KMS-11 (cell line): ENCODE measurements at regions not wholly inside any gene's neighbourhood (a gene's known extent, or its start where the extent isn't known, plus 50 kb on each side); places are given as distances from the start of the nearest gene placed in this dataset.

Experiments
- H2AFZ ChIP-seq: fragments of 200-600 bp; sonication (generic); 2 replicates; pipeline ENCODE4 v1.6.1; 2016; ENCODE audit warnings: antibody characterized with exemption, mixed run types, low read depth
- H3K27ac ChIP-seq: fragments of 200-600 bp; sonication (generic); 2 replicates; pipeline ENCODE4 v1.6.1; 2016; ENCODE audit warnings: mild to moderate bottlenecking, mixed run types
- H3K27me3 ChIP-seq: fragments of 200-600 bp; sonication (generic); 2 replicates; pipeline ENCODE4 v1.6.1; 2017; ENCODE audit warnings: mild to moderate bottlenecking, low read depth, mixed run types, moderate library complexity; ENCODE audit not compliant: insufficient read depth
- H3K36me3 ChIP-seq: fragments of 200-600 bp; sonication (generic); 2 replicates; pipeline ENCODE4 v1.6.1; 2017; ENCODE audit warnings: mild to moderate bottlenecking, mixed run types; ENCODE audit not compliant: insufficient read depth
- H3K4me1 ChIP-seq: fragments of 200-600 bp; sonication (generic); 2 replicates; pipeline ENCODE4 v1.6.1; 2016; ENCODE audit warnings: mild to moderate bottlenecking, low read depth, mixed run types; ENCODE audit not compliant: poor library complexity, severe bottlenecking
- H3K4me2 ChIP-seq: fragments of 200-600 bp; sonication (generic); 2 replicates; pipeline ENCODE4 v1.7.0; 2016; ENCODE audit warnings: mild to moderate bottlenecking, mixed run types
- H3K4me3 ChIP-seq: fragments of 200-600 bp; sonication (generic); IDR thresholded peaks from 2 replicates; pipeline ENCODE4 v1.6.1; 2017; ENCODE audit warnings: low read depth, low read length, mixed read lengths; ENCODE audit not compliant: insufficient read depth
- H3K79me2 ChIP-seq: fragments of 200-600 bp; sonication (generic); 2 replicates; pipeline ENCODE4 v1.6.1; 2016; ENCODE audit warnings: low read depth, mixed run types; ENCODE audit not compliant: insufficient read depth
- H3K9ac ChIP-seq: fragments of 200-600 bp; sonication (generic); 2 replicates; pipeline ENCODE4 v1.6.1; 2016; ENCODE audit warnings: mild to moderate bottlenecking, mixed run types
- H4K20me1 ChIP-seq: fragments of 200-600 bp; sonication (generic); 2 replicates; pipeline ENCODE4 v1.6.1; 2016; ENCODE audit warnings: mild to moderate bottlenecking, mixed run types; ENCODE audit not compliant: insufficient read depth
- CTCF ChIP-seq: fragments of 200-600 bp; sonication (generic); conservative IDR thresholded peaks from 2 replicates; pipeline ENCODE4 v1.6.1; 2017; ENCODE audit warnings: low read depth, mild to moderate bottlenecking, antibody characterized with exemption, low read length, moderate library complexity, mixed read lengths

- Histone ChIP-seq H3K79me2 (no peaks in the 10 kb centered on the region), H3K4me3 (no peak overlapping the region), H2AFZ (no peak overlapping the region), H3K27me3 (no peaks in the 10 kb centered on the region), H3K36me3 (no peaks in the 10 kb centered on the region), H4K20me1 (no peaks in the 10 kb centered on the region), H3K9ac (no peak overlapping the region), H3K4me2 (no peak overlapping the region), H3K4me1 (no peaks in the 10 kb centered on the region), H3K27ac (no peak overlapping the region)
- no peak for TF ChIP-seq CTCF
Measured at GRCh38 chr5:108557686-108558085, 175.8 kb upstream of the FBXL17 start.

GRCh38 chr5:108556441-108557145 is 174.7 kb upstream of the FBXL17 start:
- H3K36me3 ChIP-seq: no peaks in the 10 kb centered on the region
- no peak for TF ChIP-seq CTCF

GRCh38 chr5:108548684-108549596 is 167.0 kb upstream of the FBXL17 start:
- H3K27ac ChIP-seq: no peak overlapping the region
- H3K4me1 ChIP-seq: no peaks in the 10 kb centered on the region
- H3K27me3 ChIP-seq: no peaks in the 10 kb centered on the region
- H3K4me2 ChIP-seq: no peak overlapping the region
- TF ChIP-seq CTCF: no peak
- no peak overlapping the region for H2AFZ ChIP-seq
- no peaks in the 10 kb centered on the region for H3K79me2 ChIP-seq
- no peaks in the 10 kb centered on the region for H4K20me1 ChIP-seq
- H3K36me3 ChIP-seq: no peaks in the 10 kb centered on the region
- H3K4me3 ChIP-seq: no peak overlapping the region
- no peak overlapping the region for H3K9ac ChIP-seq

More at GRCh38 chr5:108556441-108557145, 174.7 kb upstream of the FBXL17 start:
- Histone ChIP-seq H3K27me3 (no peaks in the 10 kb centered on the region), H3K4me1 (no peaks in the 10 kb centered on the region), H4K20me1 (no peaks in the 10 kb centered on the region), H3K9ac (no peak overlapping the region), H3K4me2 (no peak overlapping the region), H3K79me2 (no peaks in the 10 kb centered on the region), H2AFZ (no peak overlapping the region), H3K27ac (no peak overlapping the region), H3K4me3 (no peak overlapping the region)

- TF ChIP-seq CTCF: no peak
- Histone ChIP-seq H3K27ac (no peak overlapping the region), H3K4me1 (no peaks in the 10 kb centered on the region), H3K9ac (no peak overlapping the region), H3K4me3 (no peak overlapping the region), H2AFZ (no peak overlapping the region), H3K4me2 (no peak overlapping the region), H3K79me2 (no peaks in the 10 kb centered on the region), H3K27me3 (no peaks in the 10 kb centered on the region), H3K36me3 (no peaks in the 10 kb centered on the region), H4K20me1 (no peaks in the 10 kb centered on the region)
Measured at GRCh38 chr5:108546939-108547338, 165.0 kb upstream of the FBXL17 start.
